ENCODE measurements at regions not wholly inside any gene's neighbourhood (a gene's known extent, or its start where the extent isn't known, plus 50 kb on each side); places are given as distances from the start of the nearest gene placed in this dataset.

DNA sequence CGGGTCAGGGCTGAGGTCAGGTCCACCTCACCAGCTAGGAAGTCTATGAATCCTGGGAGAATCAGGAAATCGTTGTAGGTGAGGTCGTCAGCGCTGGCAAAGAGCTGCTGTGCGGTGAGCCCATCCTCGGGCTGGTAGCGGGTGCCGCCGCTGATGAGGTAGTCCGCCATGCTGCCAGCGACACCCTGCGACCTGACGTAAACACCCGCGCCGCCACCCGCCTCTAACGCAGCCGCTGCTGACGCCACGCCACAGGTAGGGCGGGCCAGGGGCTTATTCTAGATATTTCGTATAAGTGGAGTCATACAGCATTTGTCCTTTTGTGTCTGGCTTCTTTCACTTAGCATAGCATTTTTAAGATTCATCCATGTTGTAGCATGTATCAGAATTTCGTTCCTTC lies 220.2 kb upstream of the ATP6AP2 start:
- TF ChIP-seq, protein P1, sequence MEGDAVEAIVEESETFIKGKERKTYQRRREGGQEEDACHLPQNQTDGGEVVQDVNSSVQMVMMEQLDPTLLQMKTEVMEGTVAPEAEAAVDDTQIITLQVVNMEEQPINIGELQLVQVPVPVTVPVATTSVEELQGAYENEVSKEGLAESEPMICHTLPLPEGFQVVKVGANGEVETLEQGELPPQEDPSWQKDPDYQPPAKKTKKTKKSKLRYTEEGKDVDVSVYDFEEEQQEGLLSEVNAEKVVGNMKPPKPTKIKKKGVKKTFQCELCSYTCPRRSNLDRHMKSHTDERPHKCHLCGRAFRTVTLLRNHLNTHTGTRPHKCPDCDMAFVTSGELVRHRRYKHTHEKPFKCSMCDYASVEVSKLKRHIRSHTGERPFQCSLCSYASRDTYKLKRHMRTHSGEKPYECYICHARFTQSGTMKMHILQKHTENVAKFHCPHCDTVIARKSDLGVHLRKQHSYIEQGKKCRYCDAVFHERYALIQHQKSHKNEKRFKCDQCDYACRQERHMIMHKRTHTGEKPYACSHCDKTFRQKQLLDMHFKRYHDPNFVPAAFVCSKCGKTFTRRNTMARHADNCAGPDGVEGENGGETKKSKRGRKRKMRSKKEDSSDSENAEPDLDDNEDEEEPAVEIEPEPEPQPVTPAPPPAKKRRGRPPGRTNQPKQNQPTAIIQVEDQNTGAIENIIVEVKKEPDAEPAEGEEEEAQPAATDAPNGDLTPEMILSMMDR (IDR thresholded peaks at IDR 0.05 in 4 of 5, conservative IDR thresholded peaks at IDR 0.05 in 1 of 5), result no peak
- TF ChIP-seq POLR2A (IDR thresholded peaks at IDR 0.05), result no peak
